GM19043 (cell line): ENCODE measurements at regions not wholly inside any gene's neighbourhood (a gene's known extent, or its start where the extent isn't known, plus 50 kb on each side); places are given as distances from the start of the nearest gene placed in this dataset.
"Not testable (repeated sequence)": the region's sequence is repeated elsewhere in the genome, so short reads cannot be mapped to it uniquely, and the experiment has no call there.

Experiments
- ATAC-seq: cut with Tn5 transposase; IDR thresholded peaks from one replicate; pipeline ENCODE4 v1.9.1; 2021; ENCODE audit warnings: low read depth; ENCODE audit not compliant: unreplicated experiment

GRCh38 chr14:34303811-34304210, 158.2 kb downstream of the SPTSSA start:
- no peak for ATAC-seq

- ATAC-seq, result no peak
These were observed 159.4 kb downstream of the SPTSSA start for GRCh38 chr14:34302654-34303053.

- no peak for ATAC-seq
These were observed 160.9 kb downstream of the SPTSSA start for GRCh38 chr14:34300882-34301734.

- no peak for ATAC-seq
These were observed 161.7 kb downstream of the SPTSSA start for GRCh38 chr14:34300330-34300729.

- no peak for ATAC-seq
These were observed 162.7 kb downstream of the SPTSSA start for GRCh38 chr14:34299360-34299759.

- no peak for ATAC-seq
These were observed 164.1 kb downstream of the SPTSSA start for GRCh38 chr14:34297786-34298520.

- ATAC-seq, result no peak
These were observed 178.4 kb downstream of the SPTSSA start for GRCh38 chr14:34283590-34283989.

- ATAC-seq, result no peak
These were observed 184.8 kb downstream of the SPTSSA start for GRCh38 chr14:34277191-34277590.

GRCh38 chr14:34275530-34275929, 186.5 kb downstream of the SPTSSA start:
- ATAC-seq, result no peak

GRCh38 chr14:34275078-34275477, 187.0 kb downstream of the SPTSSA start:
- no peak for ATAC-seq

- ATAC-seq, result not testable (repeated sequence)
These were observed 188.3 kb downstream of the SPTSSA start for GRCh38 chr14:34273716-34274115.

GRCh38 chr14:34270361-34270760, 191.7 kb downstream of the SPTSSA start:
- ATAC-seq, result no peak

GRCh38 chr14:34266344-34266743, 195.7 kb downstream of the SPTSSA start:
- ATAC-seq, result no peak

- ATAC-seq, result no peak
These were observed 199.7 kb downstream of the SPTSSA start for GRCh38 chr14:34262127-34262910.

GRCh38 chr14:34259996-34260395, 202.0 kb downstream of the SPTSSA start:
- no peak for ATAC-seq

- no peak for ATAC-seq
These were observed 203.7 kb downstream of the SPTSSA start for GRCh38 chr14:34258318-34258717.

- ATAC-seq, result no peak
These were observed 204.5 kb downstream of the SPTSSA start for GRCh38 chr14:34257505-34257904.

- ATAC-seq, result no peak
These were observed 205.8 kb downstream of the SPTSSA start for GRCh38 chr14:34256223-34256622.

GRCh38 chr14:34254571-34254970, 207.5 kb downstream of the SPTSSA start:
- ATAC-seq, result no peak

GRCh38 chr14:34254031-34254430, 208.0 kb downstream of the SPTSSA start:
- ATAC-seq, result no peak

GRCh38 chr14:34252227-34252626, 209.8 kb downstream of the SPTSSA start:
- no peak for ATAC-seq
